Sigmoid colon (tissue), 4 donors: ENCODE measurements at regions not wholly inside any gene's neighbourhood (a gene's known extent, or its start where the extent isn't known, plus 50 kb on each side); places are given as distances from the start of the nearest gene placed in this dataset.

Experiments
- CTCF ChIP-seq, 4 experiments: fragments of 450-650 bp in 3 of 4; fragments of 200-600 bp in 1 of 4; IDR thresholded peaks; one replicate each; pipeline ENCODE4 v1.5.1; 2016 to 2019; ENCODE audit warnings: antibody characterized with exemption in 4 of 4, mild to moderate bottlenecking in 3 of 4, moderate library complexity in 2 of 4
- EP300 ChIP-seq, 4 donors: sonication (generic); formaldehyde crosslinking; IDR thresholded peaks; one replicate each; pipeline ENCODE4 v1.6.1; 2017; ENCODE audit warnings: antibody characterized with exemption in 4 of 4

- TF ChIP-seq CTCF (IDR thresholded peaks at IDR 0.05) (no peak), EP300 (IDR thresholded peaks at IDR 0.05) (no peak)
Observed at GRCh38 chr2:120469426-120469825, 123.5 kb downstream of the INHBB start.
